Activated CD8-positive, alpha-beta T cell treated with anti-CD3 and anti-CD28 coated beads for 36 hours (primary cell): ENCODE measurements at regions not wholly inside any gene's neighbourhood (a gene's known extent, or its start where the extent isn't known, plus 50 kb on each side); places are given as distances from the start of the nearest gene placed in this dataset.

Experiments used
- ATAC-seq: fragments of 200-7000 bp; cut with Tn5 transposase; one replicate; pipeline ENCODE4 v1.10.0; 2021; ENCODE audit warnings: mild to moderate bottlenecking, moderate library complexity
- CTCF ChIA-PET: fragments of 350-600 bp; sonication (Branson Sonifier 250); formaldehyde crosslinking; loops from one replicate; lab custom pipeline; 2021; ENCODE audit warnings: antibody characterized with exemption; lab: Charles Lee
- POLR2A ChIA-PET: fragments of 350-600 bp; sonication (Branson Sonifier 250); formaldehyde crosslinking; loops from one replicate; lab custom pipeline; 2021; ENCODE audit warnings: antibody characterized with exemption; lab: Charles Lee
- DNase-seq: peaks from one replicate; pipeline ENCODE4 v3.0.0-alpha.2; 2020
- H3K27ac Mint-ChIP-seq: one replicate; pipeline ENCODE4 v1.8.0; 2021; ENCODE audit warnings: mild to moderate bottlenecking, mixed read lengths
- H3K27me3 Mint-ChIP-seq: one replicate; pipeline ENCODE4 v1.8.0; 2021; ENCODE audit warnings: mixed read lengths
- H3K36me3 Mint-ChIP-seq: one replicate; pipeline ENCODE4 v1.8.0; 2021; ENCODE audit warnings: low read depth, mixed read lengths
- H3K4me1 Mint-ChIP-seq: one replicate; pipeline ENCODE4 v1.8.0; 2021; ENCODE audit warnings: low read depth, mixed read lengths
- H3K4me3 Mint-ChIP-seq: one replicate; pipeline ENCODE4 v1.8.0; 2021; ENCODE audit warnings: mild to moderate bottlenecking, moderate library complexity, mixed read lengths
- H3K9me3 Mint-ChIP-seq: one replicate; pipeline ENCODE4 v1.8.0; 2021; ENCODE audit warnings: mixed read lengths
- CTCF ChIP-seq: fragments of 200-600 bp; IDR thresholded peaks from one replicate; pipeline ENCODE4 v1.8.0; 2022; ENCODE audit warnings: antibody characterized with exemption, mild to moderate bottlenecking
- intact Hi-C: fragments of 100-400 bp; cut with micrococcal nuclease; formaldehyde crosslinking; loops from one replicate; pipeline ENCODE4 v1.10.0; 2022

- H3K27me3 Mint-ChIP-seq, result no peaks in the 10 kb centered on the region
- ATAC-seq (no peak), DNase-seq (no peak)
- POLR2A ChIA-PET, result no interaction called here
- no peak overlapping the region for H3K4me3 Mint-ChIP-seq
- H3K9me3 Mint-ChIP-seq, result no peaks in the 10 kb centered on the region
- H3K27ac Mint-ChIP-seq, result no peak overlapping the region
- H3K36me3 Mint-ChIP-seq, result no peaks in the 10 kb centered on the region
- CTCF ChIA-PET, result no interaction called here
- TF ChIP-seq CTCF, result no peak
- intact Hi-C loops, result no loop called here
- no peaks in the 10 kb centered on the region for H3K4me1 Mint-ChIP-seq
Measured at GRCh38 chr5:89570557-89570956, 687.6 kb upstream of the MEF2C start.

DNA sequence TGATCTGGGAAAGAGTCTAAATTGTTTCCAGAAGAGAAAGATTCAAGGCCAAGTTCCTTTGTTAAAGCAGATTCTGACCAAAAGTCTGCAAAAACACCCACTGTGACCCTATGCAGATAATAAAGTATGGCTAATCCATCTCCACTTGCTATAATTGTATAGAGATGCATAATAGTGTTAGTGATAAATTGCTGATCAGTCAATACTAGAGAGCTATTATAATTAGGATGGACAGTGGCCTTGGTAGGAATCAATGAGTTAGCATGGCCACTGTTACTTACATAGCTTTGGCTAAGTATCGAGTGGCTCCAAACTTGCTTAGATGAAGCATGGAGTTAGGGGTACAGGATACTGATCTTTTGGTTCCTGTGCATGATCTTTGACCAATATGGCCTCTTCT lies 683.4 kb upstream of the MEF2C start:
- H3K27ac Mint-ChIP-seq, result no peak overlapping the region
- ATAC-seq (no peak), DNase-seq (no peak)
- ChIA-PET CTCF (no interaction called here), POLR2A (no interaction called here)
- no peak overlapping the region for H3K4me3 Mint-ChIP-seq
- H3K4me1 Mint-ChIP-seq, result no peaks in the 10 kb centered on the region
- intact Hi-C loops, result no loop called here
- H3K36me3 Mint-ChIP-seq, result no peaks in the 10 kb centered on the region
- H3K27me3 Mint-ChIP-seq, result no peaks in the 10 kb centered on the region
- no peak for TF ChIP-seq CTCF
- H3K9me3 Mint-ChIP-seq, result no peaks in the 10 kb centered on the region

- ChIA-PET POLR2A (no interaction called here), CTCF (no interaction called here)
- Mint-ChIP-seq H3K9me3 (no peaks in the 10 kb centered on the region), H3K4me1 (no peaks in the 10 kb centered on the region), H3K27ac (no peak overlapping the region), H3K27me3 (no peaks in the 10 kb centered on the region), H3K36me3 (no peaks in the 10 kb centered on the region), H3K4me3 (no peak overlapping the region)
- intact Hi-C loops, result no loop called here
- ATAC-seq (no peak), DNase-seq (no peak)
- TF ChIP-seq CTCF, result no peak
Measured at GRCh38 chr5:89560696-89561095, 677.7 kb upstream of the MEF2C start.

- no peak overlapping the region for H3K27ac Mint-ChIP-seq
- no peaks in the 10 kb centered on the region for H3K36me3 Mint-ChIP-seq
- H3K27me3 Mint-ChIP-seq, result no peaks in the 10 kb centered on the region
- ChIA-PET POLR2A (no interaction called here), CTCF (no interaction called here)
- no peak for ATAC-seq
- no peaks in the 10 kb centered on the region for H3K4me1 Mint-ChIP-seq
- no peak overlapping the region for H3K4me3 Mint-ChIP-seq
- intact Hi-C loops, result no loop called here
- no peaks in the 10 kb centered on the region for H3K9me3 Mint-ChIP-seq
- no peak for TF ChIP-seq CTCF
- no peak for DNase-seq
Measured at GRCh38 chr5:89556215-89556913, 673.4 kb upstream of the MEF2C start.

GRCh38 chr5:89546657-89547056 lies 663.7 kb upstream of the MEF2C start:
- ChIA-PET POLR2A (no interaction called here), CTCF (no interaction called here)
- no peaks in the 10 kb centered on the region for H3K27me3 Mint-ChIP-seq
- H3K4me3 Mint-ChIP-seq, result no peak overlapping the region
- no peak for DNase-seq
- no peak overlapping the region for H3K27ac Mint-ChIP-seq
- no peaks in the 10 kb centered on the region for H3K36me3 Mint-ChIP-seq
- no peaks in the 10 kb centered on the region for H3K9me3 Mint-ChIP-seq
- no peak for TF ChIP-seq CTCF
- H3K4me1 Mint-ChIP-seq, result no peaks in the 10 kb centered on the region
- ATAC-seq, result no peak
- intact Hi-C loops, result no loop called here
